Activated CD4-positive, alpha-beta T cell treated with anti-CD3 and anti-CD28 coated beads, Interleukin-2, amount 50 U/mL, for 4 hours (primary cell): ENCODE measurements at regions not wholly inside any gene's neighbourhood (a gene's known extent, or its start where the extent isn't known, plus 50 kb on each side); places are given as distances from the start of the nearest gene placed in this dataset.

Experiments
- DNase-seq, 2 experiments: peaks; one replicate each; pipeline ENCODE4 v3.0.0-alpha.2; 2020

DNA sequence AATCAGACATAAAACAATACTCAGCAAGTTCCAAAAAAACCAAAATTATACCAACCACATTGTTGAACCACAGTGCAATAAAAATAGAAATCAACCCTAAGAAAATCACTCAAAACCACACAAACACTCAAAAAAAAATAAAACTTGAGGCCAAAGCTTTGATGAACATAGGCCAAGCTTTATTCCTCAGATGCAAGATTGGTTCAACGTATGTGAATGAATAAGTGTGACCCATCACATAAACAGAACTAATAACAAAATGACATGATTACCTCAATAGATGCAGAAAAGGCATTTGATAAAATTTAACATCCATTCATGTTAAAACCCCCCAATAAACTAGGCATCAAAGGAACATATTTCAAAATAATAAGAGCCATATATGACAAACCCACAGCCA, 506.1 kb upstream of the FZD8 start:
- DNase-seq = no peak

DNA sequence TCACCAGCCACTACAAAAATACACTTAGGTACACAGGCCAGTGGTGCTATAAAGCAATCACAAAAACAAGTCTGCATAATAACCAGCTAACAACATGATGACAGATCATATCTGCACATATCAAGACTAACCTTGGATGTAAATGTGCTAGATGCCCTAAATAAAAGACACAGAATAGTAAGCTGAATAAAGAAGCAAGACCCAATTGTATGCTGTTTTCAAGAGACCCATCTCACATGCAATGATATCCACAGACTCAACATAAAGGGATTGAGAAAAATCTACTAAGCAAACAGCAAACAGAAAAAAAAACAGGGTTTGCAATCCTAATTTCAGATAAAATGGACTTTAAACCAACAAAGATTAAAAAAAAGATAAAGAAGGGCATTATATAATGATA, 505.4 kb upstream of the FZD8 start:
- DNase-seq = no peak

DNA sequence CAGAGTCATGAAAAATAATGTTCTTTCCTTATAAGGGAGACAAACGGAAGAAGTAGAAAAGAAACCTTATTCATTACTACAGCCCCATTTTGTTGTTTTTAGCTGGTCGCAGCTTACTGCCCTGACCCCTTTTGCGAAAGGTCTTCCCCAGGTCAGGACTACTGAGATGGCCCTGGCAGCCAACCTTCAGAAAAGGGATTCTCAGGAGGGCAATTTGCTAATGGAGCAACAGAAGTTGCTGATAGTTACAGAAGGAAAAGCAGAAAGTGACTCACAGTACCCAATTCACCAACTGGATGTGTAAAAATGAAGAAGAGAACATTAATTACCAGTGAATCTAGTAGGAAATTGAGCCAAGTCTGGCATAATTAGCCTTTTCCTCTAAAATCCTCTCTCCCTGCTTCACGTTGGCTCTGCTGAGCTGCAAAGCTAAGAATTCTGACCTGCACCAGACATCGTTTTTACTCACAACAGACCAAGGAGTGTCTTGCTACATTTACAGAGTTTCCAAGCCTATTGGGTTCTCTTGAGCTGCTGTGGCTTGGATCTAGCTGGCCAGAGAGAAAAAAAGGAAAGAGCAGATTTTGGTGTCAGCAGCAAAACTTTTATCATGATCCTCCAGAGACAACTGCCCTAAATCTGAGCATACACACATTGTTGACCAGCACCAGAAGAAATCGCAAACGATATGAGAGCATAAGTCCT, 499.9 kb upstream of the FZD8 start:
- no peak for DNase-seq

DNA sequence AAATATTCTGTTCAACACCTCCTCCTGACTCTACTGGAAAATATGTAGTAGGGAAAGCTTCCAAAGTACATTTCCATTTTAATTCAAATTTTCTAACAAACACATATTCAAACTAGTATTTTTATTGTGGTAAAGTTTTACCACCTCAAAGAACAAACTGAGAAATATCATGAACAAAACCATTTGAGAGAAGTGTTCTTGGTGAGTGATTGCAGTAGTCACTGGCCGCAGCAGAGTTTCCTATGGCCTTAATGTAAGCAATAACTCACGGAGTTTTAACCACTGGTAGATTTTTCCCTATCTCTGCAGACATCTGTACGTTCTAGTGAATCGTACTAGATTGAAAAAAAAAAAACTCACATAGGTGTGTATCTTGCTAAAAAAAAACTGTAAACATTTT, 487.0 kb upstream of the FZD8 start:
- DNase-seq = no peak

DNA sequence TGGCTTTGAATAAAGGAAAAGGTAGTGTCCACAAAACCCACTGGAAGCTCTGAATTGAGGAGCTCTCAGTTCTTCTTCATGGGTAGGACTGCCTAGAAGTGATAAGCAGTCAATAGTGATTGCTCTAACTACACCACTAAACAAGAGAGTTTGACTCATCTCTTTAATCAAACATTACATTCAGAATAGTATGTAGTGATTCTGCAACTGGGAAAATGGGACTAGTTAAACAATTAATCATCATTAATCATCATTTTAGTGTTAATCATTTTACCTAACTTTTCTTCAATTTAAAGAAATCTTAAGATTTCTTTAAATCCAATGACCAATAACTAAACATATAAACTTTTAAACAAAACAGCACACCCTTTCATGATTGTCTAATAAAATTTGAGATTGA, 484.0 kb upstream of the FZD8 start:
- DNase-seq = no peak

DNA sequence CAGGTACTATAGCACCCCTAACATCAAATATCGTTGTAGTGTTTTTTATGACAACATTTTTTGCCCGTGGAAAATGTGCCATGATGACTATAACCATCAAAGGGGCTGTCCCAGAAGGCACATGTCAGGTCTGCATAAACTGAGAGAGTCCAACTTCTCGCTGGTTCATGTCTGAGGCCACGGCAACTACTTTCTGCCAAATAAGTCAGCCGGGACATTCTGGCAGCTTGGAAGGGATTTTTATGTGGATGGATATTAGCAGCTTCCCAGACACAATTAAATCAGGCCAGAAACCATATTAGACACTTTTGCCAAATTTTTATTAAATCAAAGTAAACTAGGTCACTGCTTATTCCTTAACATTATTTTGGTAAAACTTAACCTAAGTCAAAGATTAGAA, 477.4 kb upstream of the FZD8 start:
- DNase-seq = no peak

DNA sequence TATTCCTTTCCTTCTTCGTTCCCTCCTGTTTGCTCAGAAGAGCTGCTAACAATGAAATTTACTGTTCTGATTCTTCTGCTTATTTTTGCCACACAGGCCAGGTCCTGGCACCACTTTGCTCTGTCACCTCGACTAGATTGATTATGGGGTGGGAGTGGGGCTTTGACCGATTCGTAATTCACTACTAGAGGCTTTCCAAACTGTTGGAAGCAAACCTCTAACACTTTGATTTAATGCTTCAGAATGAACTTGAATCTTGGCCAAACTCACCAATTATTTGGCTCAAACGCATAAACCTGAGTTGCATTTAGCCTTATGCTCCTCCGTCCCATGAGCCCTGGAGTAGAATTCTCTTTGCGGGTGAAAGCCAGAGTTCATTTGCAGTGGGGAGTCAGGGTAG, 476.2 kb upstream of the FZD8 start:
- no peak for DNase-seq

DNA sequence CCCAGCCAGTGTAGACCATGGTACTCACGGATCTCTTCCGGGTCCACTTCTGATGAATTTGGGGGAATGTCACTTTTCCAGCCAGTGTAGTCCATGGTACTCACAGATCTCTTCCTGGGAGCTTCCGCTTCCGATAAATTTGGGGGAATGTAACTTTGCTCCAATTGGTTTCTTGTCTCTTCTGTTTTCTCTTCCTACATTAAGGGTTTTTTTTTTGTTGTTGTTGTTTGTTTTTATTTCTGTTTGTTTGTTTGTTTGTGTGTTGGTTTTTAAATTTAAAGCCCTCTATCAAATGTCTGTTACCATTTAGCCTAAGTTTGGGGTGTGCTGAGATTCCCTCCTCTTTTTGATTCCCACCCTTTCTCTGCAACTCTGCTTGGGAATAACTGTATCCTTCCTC, 475.8 kb upstream of the FZD8 start:
- no peak for DNase-seq

DNA sequence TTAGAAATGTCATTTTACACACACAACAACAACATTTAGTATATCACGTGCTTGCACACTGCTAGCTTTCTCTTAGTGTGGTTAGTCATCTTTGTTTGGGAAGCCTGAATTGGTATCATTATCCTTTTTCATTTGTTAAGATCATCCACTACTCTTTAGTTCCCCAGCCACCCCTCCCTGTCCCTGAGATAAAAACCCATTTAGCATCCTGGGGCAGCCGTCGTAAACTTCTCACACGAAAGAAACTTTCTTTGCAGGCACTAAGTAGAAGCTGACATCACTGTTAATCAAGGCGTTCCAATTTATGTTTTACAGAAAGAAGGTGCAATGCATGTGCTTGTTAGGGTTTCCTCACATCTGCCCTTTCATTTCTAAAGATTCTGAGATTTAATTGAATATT, 475.1 kb upstream of the FZD8 start:
- DNase-seq = no peak

DNA sequence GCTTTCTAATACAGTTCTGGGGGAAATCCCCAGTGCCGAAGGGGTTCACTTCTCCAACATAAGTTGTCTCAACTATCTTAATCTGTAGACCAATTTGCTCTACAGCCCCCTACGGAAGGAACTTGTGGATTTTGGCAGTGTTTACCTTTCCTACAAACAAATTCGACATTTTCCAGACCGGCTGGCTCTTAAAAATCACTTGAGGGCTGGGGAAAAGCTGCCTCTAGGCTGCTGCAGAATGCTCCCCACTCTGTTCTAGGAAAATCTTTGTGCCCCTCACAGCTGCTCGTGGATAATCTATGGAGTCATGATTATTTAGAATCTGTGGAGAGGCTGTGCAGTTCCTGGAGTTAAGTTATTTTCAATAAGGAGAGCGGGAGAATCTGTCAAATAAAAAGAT, 474.6 kb upstream of the FZD8 start:
- DNase-seq = no peak

DNA sequence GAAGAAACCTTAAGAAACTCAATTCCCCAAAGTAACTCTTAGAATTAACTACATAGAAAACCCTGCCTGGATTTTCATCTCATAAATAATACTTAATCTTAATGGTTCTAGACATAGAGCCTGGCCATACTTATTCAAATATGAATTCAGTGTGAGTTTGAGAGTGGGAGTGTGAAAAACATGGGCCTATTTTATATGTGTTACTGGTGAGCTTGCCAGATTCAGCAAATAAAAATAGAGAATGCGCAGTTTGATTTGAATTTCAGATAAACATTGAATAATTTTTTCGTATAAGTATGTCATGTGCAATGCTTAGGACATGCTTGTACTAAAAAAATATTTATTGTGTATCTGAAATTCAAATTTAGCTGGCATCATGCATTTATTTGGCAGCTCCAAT, 473.9 kb upstream of the FZD8 start:
- no peak for DNase-seq

DNA sequence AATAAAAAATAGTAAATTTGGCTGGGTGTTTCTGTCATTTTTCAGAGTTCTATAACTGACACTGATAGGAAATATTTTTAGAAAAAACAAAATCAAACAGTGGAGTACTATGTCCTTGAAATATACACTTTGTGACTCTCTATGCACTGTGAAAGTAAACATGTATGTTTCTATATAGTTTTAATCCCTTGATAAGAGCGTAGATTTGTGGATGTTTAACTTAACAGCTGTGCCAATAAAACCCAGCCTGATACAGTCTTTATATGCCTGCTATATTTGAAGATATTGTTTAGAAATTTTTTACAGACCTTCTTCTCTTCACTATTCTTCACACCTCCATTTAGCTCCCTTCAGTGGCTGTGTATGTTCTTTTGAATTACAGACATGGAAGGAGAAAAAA, 473.3 kb upstream of the FZD8 start:
- DNase-seq = no peak

DNA sequence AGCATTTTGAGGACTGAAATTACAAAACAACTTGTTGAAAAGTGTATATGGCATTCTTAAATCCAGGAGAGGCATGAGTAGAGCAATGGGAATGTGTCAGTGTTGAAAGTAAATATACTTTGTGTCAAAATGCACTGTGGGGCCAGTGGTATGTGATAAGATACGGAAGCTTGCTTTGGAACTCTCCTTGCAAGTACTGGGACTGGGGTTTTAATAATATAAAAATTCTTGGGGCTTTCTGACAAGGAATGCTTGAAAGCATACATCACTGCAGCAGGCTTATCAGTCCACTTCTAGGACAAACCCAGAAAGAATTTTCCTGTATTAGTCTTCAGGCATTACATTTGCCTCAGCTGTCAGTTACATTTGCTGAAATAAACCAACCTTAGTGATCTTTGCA, 472.8 kb upstream of the FZD8 start:
- DNase-seq = no peak

DNA sequence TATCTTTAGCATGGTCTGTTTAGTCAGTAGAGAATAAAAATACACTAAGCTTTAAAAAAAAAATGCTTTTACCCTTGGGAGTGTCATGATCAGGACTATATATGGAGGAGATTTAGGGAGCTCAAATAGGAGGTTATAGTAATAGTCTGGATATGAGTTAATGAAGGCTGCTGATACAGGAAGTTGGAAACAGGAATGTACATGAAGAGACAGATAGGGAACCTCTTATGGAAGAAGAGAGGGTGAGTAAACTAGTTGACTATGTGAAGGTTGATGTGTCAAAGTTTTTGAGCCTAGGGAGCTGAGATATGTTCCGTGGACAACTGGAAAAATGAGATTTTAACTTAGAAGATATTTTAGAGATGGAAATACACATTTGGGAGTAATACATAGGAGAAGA, 472.0 kb upstream of the FZD8 start:
- no peak for DNase-seq

DNA sequence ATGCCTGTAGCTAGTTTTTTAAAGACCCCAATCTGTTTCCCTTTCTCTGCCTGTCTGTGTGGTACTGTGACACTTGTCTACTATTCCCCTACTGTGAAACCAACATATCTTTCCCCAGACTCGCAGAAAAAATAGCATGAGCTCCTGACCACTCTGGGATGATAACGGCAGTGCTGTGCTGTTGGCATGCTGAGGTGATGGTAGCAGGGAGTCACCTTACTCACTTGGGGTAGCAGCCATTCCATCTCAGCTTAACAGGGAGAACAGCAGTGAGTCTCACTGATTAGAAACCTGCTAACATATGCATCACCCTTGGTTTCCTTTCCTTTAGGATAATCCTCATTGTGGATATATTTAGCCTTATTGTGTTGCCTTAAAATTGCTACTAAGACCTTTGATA, 469.6 kb upstream of the FZD8 start:
- DNase-seq = no peak

DNA sequence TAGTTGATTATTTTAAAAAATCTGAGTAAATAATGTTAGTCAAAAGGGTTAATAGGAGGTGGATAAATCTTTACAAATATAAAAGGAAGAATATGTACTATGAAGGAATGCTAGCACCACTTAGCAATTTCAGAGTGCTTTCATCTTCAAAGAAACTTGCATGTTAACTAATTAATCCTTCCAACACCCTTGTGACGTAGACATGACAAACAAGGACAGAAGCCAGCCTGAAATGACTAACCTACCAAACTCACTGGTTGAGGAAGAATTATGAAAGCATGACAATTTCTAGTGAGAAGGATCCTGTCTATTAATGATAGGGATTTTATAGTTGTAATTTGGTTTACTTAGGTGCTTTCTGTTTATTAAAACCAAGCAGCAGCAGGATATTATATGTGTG, 468.0 kb upstream of the FZD8 start:
- DNase-seq = no peak

DNA sequence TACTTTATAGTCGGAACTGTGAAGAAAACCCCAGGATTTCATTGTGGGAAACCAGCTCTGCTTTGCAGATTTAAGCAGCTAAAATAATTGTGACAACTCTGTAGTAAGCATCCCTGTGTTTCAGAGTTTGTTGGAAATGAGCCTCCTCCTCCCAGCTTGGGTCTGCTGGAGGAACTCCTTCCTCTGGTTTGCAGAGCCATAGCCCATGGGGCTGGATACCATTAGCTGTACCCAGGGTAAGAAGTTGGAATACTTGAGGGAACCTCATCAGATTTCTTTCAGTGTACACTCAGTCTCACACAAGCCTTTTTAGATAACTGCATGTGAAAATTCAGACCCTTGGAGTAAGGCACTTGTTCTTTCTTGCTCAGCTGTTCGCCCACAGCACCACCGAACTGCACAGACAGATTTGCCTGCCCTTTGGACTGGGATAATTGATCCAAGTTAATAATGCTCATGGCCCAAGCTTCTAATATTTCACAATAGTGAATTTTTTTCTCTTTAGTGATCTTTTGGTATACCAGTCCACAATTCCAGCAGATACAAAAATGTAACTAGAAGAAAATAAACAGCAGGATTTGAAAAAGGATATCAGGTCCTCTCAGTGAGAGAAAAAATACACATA, 467.4 kb upstream of the FZD8 start:
- DNase-seq = no peak

DNA sequence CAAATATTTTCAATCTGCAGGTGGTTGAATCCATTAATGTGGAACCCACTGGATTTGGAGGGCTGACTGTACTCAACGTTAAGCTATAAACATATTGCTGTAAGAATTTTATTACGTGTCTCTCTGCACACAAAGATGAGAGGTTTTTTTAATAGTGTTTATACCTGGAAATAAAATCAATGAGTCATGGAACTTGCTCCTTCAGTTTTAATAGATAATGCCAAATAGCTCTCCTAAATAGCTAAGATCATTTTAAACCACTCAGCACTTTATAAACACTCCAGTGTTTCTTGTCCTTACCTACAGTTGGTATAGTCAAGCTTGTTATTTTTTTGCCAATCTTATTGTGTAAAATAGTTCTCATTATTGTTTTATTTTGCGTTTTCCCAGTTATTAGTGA, 455.6 kb upstream of the FZD8 start:
- DNase-seq = no peak

DNA sequence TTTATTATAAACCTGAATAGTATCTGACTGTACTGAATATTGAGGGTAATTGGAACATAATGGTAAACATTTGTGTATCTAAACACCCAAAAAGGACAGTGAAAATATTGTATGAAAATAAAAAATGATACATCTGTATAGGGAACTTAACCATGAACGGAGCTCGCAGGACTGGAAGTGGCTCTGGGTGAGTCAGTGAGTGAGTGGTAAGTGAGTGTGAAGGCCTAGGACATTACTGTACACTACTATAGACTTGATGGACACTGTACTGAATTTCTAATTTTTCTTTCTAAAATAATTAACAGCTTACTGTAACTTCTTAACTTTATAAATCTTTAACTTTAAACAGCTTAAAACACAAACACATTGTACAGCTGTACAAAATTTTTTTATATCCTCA, 454.5 kb upstream of the FZD8 start:
- DNase-seq = no peak

DNA sequence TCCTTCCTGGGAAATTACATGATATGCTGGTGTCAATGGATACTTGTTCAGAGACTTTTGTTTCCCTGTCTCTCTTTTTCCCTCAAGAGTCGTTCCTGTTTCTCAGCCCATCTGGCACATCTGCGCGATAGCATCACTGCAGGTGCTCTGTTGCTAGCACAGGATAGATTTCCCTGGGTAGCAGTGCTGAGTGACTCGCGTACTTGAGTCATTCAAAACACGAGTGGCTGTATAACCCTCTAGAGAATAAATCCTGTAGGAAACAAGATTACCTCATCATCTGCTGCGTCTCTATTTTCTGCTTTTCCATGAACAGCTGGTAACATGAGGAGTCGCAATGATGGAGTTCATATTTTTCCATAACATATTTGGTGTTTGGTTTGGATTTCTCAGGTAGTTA, 452.0 kb upstream of the FZD8 start:
- DNase-seq = no peak

DNA sequence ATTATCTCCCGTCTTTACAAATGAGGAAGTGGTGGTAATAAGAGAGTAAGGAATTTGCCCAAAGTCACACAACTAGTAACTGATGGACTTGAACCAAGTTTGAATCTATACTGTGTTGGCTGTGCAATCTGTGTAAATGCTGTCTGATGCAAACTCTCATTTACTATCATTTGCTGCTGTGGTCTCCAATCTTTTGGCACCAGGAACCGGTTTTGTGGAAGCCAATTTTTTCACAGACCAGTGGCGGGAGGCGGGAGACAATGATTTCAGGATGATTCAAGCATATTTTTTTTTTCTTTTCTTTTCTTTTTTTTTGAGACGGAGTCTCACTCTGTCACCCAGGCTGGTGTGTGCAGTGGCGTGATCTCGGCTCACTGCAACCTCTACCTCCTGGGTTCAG, 450.0 kb upstream of the FZD8 start:
- DNase-seq = no peak

DNA sequence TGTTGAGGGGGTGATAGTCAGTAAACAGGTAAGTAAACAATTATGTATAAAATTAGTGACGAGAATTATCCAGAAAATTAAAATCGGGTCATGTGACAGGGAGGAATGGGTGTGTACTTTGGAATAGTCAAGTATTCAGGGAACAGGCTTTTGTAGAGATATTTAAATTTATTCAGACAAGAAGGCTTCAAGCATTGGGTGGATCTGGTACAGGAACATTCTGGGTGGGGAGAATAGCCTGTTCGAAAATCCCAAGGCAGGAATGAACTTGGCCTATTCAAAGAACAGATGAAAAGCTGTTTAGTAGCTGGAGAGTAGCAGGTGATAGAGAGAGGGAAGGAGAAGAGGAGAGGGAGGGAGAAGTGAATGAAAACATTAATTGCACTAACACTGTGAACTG, 448.9 kb upstream of the FZD8 start:
- DNase-seq = no peak

DNA sequence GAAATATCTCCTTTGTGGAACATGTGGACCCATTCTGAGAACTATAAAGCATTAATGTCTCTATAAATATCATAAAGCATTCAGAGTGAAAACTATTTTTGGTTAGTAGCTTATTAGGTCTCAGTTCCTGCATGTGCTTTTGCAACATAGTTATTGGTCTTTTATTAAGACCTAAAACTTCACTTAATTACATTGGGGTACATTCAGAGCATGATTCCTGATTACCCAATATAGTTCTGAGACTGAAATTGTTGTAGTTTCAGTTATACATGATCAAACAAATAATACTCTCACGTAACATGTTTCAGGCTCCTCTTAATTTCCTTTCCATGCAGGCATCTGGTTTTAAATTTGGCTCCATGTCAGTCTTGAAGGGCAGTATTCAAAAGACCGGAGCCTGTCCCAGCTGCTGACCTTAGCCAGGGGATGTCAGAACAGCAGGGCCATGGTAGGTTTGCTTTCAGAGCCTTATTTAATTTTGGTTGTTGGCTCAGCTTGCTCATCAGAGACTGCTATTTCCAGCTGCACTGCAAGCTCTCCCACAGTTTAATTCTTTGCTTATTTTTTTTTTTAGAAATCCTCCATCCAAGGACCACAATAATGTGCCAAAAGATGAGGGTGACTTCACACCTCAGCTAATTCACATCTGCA, 447.8 kb upstream of the FZD8 start:
- no peak for DNase-seq
